Neural crest cell (in vitro differentiated cells): ENCODE measurements at regions not wholly inside any gene's neighbourhood (a gene's known extent, or its start where the extent isn't known, plus 50 kb on each side); places are given as distances from the start of the nearest gene placed in this dataset.

ENCODE experiments used
- DNase-seq: peaks from one replicate; pipeline ENCODE4 v3.0.0; 2021; ENCODE audit warnings: low read depth, mixed read lengths, low spot score
- H3K27ac Mint-ChIP-seq: one replicate; pipeline ENCODE4 v1.8.0; 2021; ENCODE audit warnings: mild to moderate bottlenecking, mixed read lengths; ENCODE audit not compliant: unreplicated experiment
- H3K27me3 Mint-ChIP-seq: 2 replicates; pipeline ENCODE4 v1.8.0; 2021; ENCODE audit warnings: low read depth, mild to moderate bottlenecking, mixed read lengths
- H3K36me3 Mint-ChIP-seq: 2 replicates; pipeline ENCODE4 v1.8.0; 2021; ENCODE audit warnings: low read depth, mild to moderate bottlenecking, mixed read lengths
- H3K4me1 Mint-ChIP-seq: 2 replicates; pipeline ENCODE4 v1.8.0; 2021; ENCODE audit warnings: mixed read lengths
- H3K4me3 Mint-ChIP-seq: one replicate; pipeline ENCODE4 v1.8.0; 2021; ENCODE audit warnings: mild to moderate bottlenecking, mixed read lengths
- H3K9me3 Mint-ChIP-seq: 2 replicates; pipeline ENCODE4 v1.8.0; 2021; ENCODE audit warnings: mixed read lengths
- CTCF ChIP-seq: fragments of 200-600 bp; sonication (generic); conservative IDR thresholded peaks from 2 replicates; pipeline ENCODE4 v1.5.0; 2021; ENCODE audit warnings: antibody characterized with exemption, mild to moderate bottlenecking

GRCh38 chr11:27214713-27215112 lies 148.3 kb downstream of the CCDC34 start:
- Mint-ChIP-seq H3K9me3 (peaks cover 2% of the 10 kb centered on the region), H3K27me3 (no peaks in the 10 kb centered on the region), H3K4me3 (no peak overlapping the region), H3K36me3 (peaks cover 22% of the 10 kb centered on the region), H3K27ac (no peak overlapping the region), H3K4me1 (peaks cover 41% of the 10 kb centered on the region)
- TF ChIP-seq CTCF: no peak
- DNase-seq: no peak

GRCh38 chr11:27213232-27213660 lies 149.8 kb downstream of the CCDC34 start:
- no peak overlapping the region for H3K4me3 Mint-ChIP-seq
- H3K27me3 Mint-ChIP-seq: no peaks in the 10 kb centered on the region
- peaks cover 19% of the 10 kb centered on the region for H3K36me3 Mint-ChIP-seq
- no peak for TF ChIP-seq CTCF
- H3K4me1 Mint-ChIP-seq: peaks cover 26% of the 10 kb centered on the region
- DNase-seq: no peak
- H3K27ac Mint-ChIP-seq: no peak overlapping the region
- peaks cover 2% of the 10 kb centered on the region for H3K9me3 Mint-ChIP-seq

GRCh38 chr11:27212248-27212780 lies 150.7 kb downstream of the CCDC34 start:
- no peak for TF ChIP-seq CTCF
- H3K4me3 Mint-ChIP-seq: peak overlapping the region; percentile 18
- DNase-seq: no peak
- peaks cover 19% of the 10 kb centered on the region for H3K4me1 Mint-ChIP-seq
- no peak overlapping the region for H3K27ac Mint-ChIP-seq
- H3K9me3 Mint-ChIP-seq: peaks cover 5% of the 10 kb centered on the region
- peaks cover 23% of the 10 kb centered on the region for H3K36me3 Mint-ChIP-seq
- no peaks in the 10 kb centered on the region for H3K27me3 Mint-ChIP-seq

GRCh38 chr11:27211370-27212127 lies 151.5 kb downstream of the CCDC34 start:
- H3K36me3 Mint-ChIP-seq: peaks cover 27% of the 10 kb centered on the region
- H3K27ac Mint-ChIP-seq: no peak overlapping the region
- DNase-seq: peak; percentile 18
- H3K9me3 Mint-ChIP-seq: peaks cover 5% of the 10 kb centered on the region
- peaks cover 12% of the 10 kb centered on the region for H3K4me1 Mint-ChIP-seq
- peak overlapping the region; percentile 18 for H3K4me3 Mint-ChIP-seq
- H3K27me3 Mint-ChIP-seq: no peaks in the 10 kb centered on the region
- peak; percentile 61 for TF ChIP-seq CTCF

GRCh38 chr11:27210531-27210930 lies 152.5 kb downstream of the CCDC34 start:
- no peak overlapping the region for H3K4me3 Mint-ChIP-seq
- H3K9me3 Mint-ChIP-seq: peaks cover 5% of the 10 kb centered on the region
- peaks cover 27% of the 10 kb centered on the region for H3K36me3 Mint-ChIP-seq
- H3K27me3 Mint-ChIP-seq: no peaks in the 10 kb centered on the region
- H3K27ac Mint-ChIP-seq: no peak overlapping the region
- TF ChIP-seq CTCF: no peak
- DNase-seq: no peak
- peaks cover 3% of the 10 kb centered on the region for H3K4me1 Mint-ChIP-seq
